ENCODE measurements at regions not wholly inside any gene's neighbourhood (a gene's known extent, or its start where the extent isn't known, plus 50 kb on each side); places are given as distances from the start of the nearest gene placed in this dataset.

GRCh38 chr3:106737265-106737664 lies 640.0 kb upstream of the CCDC54 start:
- no peak overlapping the region for H3K27ac Mint-ChIP-seq
- no peaks in the 10 kb centered on the region for H3K27me3 Mint-ChIP-seq
- no peak overlapping the region for H3K4me3 Mint-ChIP-seq
- no peaks in the 10 kb centered on the region for H3K36me3 Mint-ChIP-seq
- no peaks in the 10 kb centered on the region for H3K4me1 Mint-ChIP-seq
- H3K9me3 Mint-ChIP-seq, result no peaks in the 10 kb centered on the region

DNA sequence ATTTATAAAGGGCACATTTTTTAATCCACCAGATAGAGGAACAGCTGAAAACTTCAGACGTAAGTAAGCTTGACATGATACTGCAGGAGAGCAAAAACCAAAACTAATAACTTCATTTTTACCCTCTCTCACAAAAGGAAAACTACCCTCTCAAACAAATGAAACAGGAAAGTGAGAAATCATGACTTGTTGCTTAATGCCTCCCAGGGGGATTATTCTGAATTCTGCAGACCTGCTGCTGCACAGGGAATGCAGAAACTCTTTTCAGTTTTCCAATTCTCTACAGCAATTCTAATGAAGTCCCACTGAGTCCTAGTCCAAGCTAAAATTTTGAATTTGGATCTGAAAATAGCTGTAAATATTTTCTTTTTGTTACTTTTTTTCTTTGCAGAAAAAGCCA lies 637.1 kb upstream of the CCDC54 start:
- no peak overlapping the region for H3K27ac Mint-ChIP-seq
- no peaks in the 10 kb centered on the region for H3K4me1 Mint-ChIP-seq
- no peaks in the 10 kb centered on the region for H3K27me3 Mint-ChIP-seq
- no peaks in the 10 kb centered on the region for H3K9me3 Mint-ChIP-seq
- no peaks in the 10 kb centered on the region for H3K36me3 Mint-ChIP-seq
- H3K4me3 Mint-ChIP-seq, result no peak overlapping the region

- Mint-ChIP-seq H3K27ac (peak overlapping the region in 1 of 3 donors; percentile 49), H3K4me3 (no peak overlapping the region), H3K4me1 (no peaks in the 10 kb centered on the region), H3K27me3 (no peaks in the 10 kb centered on the region), H3K9me3 (no peaks in the 10 kb centered on the region), H3K36me3 (no peaks in the 10 kb centered on the region)
Measured at GRCh38 chr3:106745344-106746168, 631.7 kb upstream of the CCDC54 start.

- Mint-ChIP-seq H3K9me3 (no peaks in the 10 kb centered on the region), H3K4me3 (no peak overlapping the region), H3K36me3 (no peaks in the 10 kb centered on the region)
Measured at GRCh38 chr3:106746286-106746685, 631.0 kb upstream of the CCDC54 start.

GRCh38 chr3:106748472-106749262 lies 628.6 kb upstream of the CCDC54 start:
- H3K27ac Mint-ChIP-seq, result no peak overlapping the region
- H3K4me1 Mint-ChIP-seq, result no peaks in the 10 kb centered on the region
- no peaks in the 10 kb centered on the region for H3K36me3 Mint-ChIP-seq
- peaks cover 0 to 2% (median 1%) of the 10 kb centered on the region in 3 donors for H3K9me3 Mint-ChIP-seq
- H3K27me3 Mint-ChIP-seq, result no peaks in the 10 kb centered on the region
- H3K4me3 Mint-ChIP-seq, result no peak overlapping the region

More at GRCh38 chr3:106746286-106746685, 631.0 kb upstream of the CCDC54 start:
- Mint-ChIP-seq H3K27ac (no peak overlapping the region), H3K27me3 (no peaks in the 10 kb centered on the region), H3K4me1 (no peaks in the 10 kb centered on the region)

- peaks cover 0 to 4% (median 1%) of the 10 kb centered on the region in 3 donors for H3K9me3 Mint-ChIP-seq
- no peak overlapping the region for H3K4me3 Mint-ChIP-seq
- no peak overlapping the region for H3K27ac Mint-ChIP-seq
- no peaks in the 10 kb centered on the region for H3K36me3 Mint-ChIP-seq
- H3K4me1 Mint-ChIP-seq, result no peaks in the 10 kb centered on the region
- no peaks in the 10 kb centered on the region for H3K27me3 Mint-ChIP-seq
Measured at GRCh38 chr3:106750092-106750491, 627.1 kb upstream of the CCDC54 start.

DNA sequence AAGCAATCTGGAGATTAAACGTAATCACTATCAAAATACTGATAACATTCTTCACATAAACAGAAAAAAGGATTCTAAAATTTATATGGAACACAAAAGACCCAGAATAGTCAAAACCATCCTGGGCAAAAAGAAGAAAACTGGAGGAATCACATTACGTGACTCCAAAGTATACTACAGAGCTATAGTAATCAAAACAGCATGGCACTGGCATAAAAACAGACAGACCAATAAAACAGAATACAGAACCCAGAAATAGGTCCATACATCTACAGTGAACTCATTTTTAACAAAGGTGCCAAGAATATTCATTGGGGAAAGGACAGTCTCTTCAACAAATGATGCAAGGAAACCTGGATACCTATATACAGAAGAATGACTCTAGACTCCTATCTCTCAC lies 621.9 kb upstream of the CCDC54 start:
- no peaks in the 10 kb centered on the region for H3K27me3 Mint-ChIP-seq
- no peak overlapping the region for H3K27ac Mint-ChIP-seq

DNA sequence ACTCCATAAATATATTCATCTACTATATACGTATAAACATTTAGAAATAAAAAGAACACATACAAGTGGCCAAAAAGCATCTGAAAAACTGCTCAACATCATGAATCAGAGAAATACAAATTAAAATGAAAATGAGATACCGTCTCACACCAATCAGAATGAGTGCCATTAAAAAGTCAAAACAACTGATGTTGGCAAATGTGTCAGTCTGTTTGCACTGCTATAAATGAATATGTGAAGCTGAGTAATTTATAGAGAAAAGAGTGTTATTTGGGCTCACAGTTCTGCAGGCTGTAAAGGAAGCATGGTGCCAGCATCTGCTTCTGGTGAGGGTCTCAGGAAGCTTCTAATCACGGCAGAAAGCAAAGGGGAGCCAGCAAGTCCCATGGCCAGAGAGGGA lies 620.3 kb upstream of the CCDC54 start:
- H3K27me3 Mint-ChIP-seq, result no peaks in the 10 kb centered on the region
- H3K27ac Mint-ChIP-seq, result no peak overlapping the region
- H3K36me3 Mint-ChIP-seq, result no peaks in the 10 kb centered on the region
- no peaks in the 10 kb centered on the region for H3K4me1 Mint-ChIP-seq
- H3K9me3 Mint-ChIP-seq, result peaks cover 4 to 8% (median 5%) of the 10 kb centered on the region in 3 donors
- H3K4me3 Mint-ChIP-seq, result no peak overlapping the region

More for the DNA sequence above, 621.9 kb upstream of the CCDC54 start:
- Mint-ChIP-seq H3K4me3 (no peak overlapping the region), H3K9me3 (peaks cover 5 to 9% (median 5%) of the 10 kb centered on the region in 3 donors), H3K36me3 (no peaks in the 10 kb centered on the region), H3K4me1 (no peaks in the 10 kb centered on the region)

- H3K27me3 Mint-ChIP-seq, result no peaks in the 10 kb centered on the region
- H3K4me3 Mint-ChIP-seq, result no peak overlapping the region
- no peaks in the 10 kb centered on the region for H3K4me1 Mint-ChIP-seq
- no peaks in the 10 kb centered on the region for H3K36me3 Mint-ChIP-seq
- peaks cover 4 to 8% (median 5%) of the 10 kb centered on the region in 3 donors for H3K9me3 Mint-ChIP-seq
- H3K27ac Mint-ChIP-seq, result no peak overlapping the region
Measured at GRCh38 chr3:106758459-106758858, 618.8 kb upstream of the CCDC54 start.

DNA sequence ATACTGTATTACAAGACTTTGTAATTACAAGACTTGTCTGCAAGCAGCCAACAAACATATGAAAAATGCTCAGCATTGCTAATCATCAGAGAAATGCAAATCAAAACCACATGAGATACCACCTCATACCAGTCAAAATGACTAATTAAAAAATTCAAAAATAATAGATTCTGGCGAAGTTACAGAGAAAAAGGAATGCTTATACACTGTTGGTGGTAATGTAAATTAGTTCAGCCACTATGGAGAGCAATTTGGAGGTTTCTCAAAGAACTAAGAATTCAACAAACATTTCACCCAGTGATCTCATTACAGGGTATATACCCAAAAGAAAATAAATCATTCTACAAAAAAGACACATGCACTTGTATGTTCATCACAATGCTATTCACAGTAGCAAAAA lies 617.5 kb upstream of the CCDC54 start:
- H3K4me1 Mint-ChIP-seq, result no peaks in the 10 kb centered on the region
- H3K27ac Mint-ChIP-seq, result no peak overlapping the region
- H3K27me3 Mint-ChIP-seq, result no peaks in the 10 kb centered on the region
- H3K9me3 Mint-ChIP-seq, result peaks cover 4 to 8% (median 5%) of the 10 kb centered on the region in 3 donors
- no peaks in the 10 kb centered on the region for H3K36me3 Mint-ChIP-seq
- no peak overlapping the region for H3K4me3 Mint-ChIP-seq

DNA sequence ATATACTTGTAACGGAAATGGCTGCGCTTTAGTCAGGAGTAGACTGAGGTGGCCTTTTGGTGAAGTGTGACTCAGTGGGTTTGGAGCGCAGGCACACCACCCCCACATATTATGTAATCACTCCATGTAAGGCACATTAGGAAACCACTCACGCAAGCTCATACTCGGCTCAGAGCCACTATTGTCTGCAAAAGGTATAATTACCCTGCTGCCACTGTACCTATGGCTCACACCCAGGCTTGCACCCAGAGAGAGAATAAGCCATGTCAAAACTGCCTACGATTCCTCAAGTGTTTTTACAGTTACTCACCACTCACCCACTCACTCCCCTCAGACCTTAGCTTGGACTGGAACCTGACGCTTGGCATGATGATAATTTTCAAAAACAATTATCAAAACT lies 611.9 kb upstream of the CCDC54 start:
- Mint-ChIP-seq H3K4me3 (no peak overlapping the region), H3K27ac (no peak overlapping the region), H3K4me1 (no peaks in the 10 kb centered on the region), H3K9me3 (no peaks in the 10 kb centered on the region), H3K36me3 (no peaks in the 10 kb centered on the region), H3K27me3 (peaks cover 1% of the 10 kb centered on the region)

- Mint-ChIP-seq H3K4me1 (no peaks in the 10 kb centered on the region), H3K27ac (no peak overlapping the region), H3K4me3 (no peak overlapping the region), H3K9me3 (no peaks in the 10 kb centered on the region), H3K36me3 (no peaks in the 10 kb centered on the region), H3K27me3 (peaks cover 1% of the 10 kb centered on the region)
Measured at GRCh38 chr3:106768941-106769480, 608.2 kb upstream of the CCDC54 start.

- Mint-ChIP-seq H3K4me3 (no peak overlapping the region), H3K4me1 (no peaks in the 10 kb centered on the region), H3K9me3 (no peaks in the 10 kb centered on the region), H3K27ac (no peak overlapping the region), H3K27me3 (peaks cover 1% of the 10 kb centered on the region), H3K36me3 (no peaks in the 10 kb centered on the region)
Measured at GRCh38 chr3:106773795-106774194, 603.4 kb upstream of the CCDC54 start.

DNA sequence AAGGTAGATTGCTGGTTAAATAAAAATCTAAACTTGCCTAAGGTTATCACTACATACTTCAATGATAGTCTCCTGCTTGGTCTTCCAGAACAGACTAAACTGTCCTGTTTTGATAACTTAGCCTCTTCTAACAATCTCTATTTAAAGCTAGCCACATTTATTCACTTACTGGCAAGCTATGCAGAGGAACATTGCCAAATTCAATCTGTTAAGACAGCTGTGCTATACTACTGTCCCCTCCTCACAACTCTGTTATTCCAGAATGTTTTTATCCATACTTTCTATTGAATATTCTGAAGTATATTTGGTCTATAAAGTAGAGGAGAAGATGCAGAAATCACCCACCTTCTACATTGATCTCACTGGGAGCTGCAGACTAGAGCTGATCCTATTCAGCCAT lies 594.0 kb upstream of the CCDC54 start:
- Mint-ChIP-seq H3K36me3 (no peaks in the 10 kb centered on the region), H3K9me3 (no peaks in the 10 kb centered on the region), H3K4me3 (no peak overlapping the region), H3K27ac (no peak overlapping the region), H3K27me3 (no peaks in the 10 kb centered on the region), H3K4me1 (peaks cover 0 to 2% (median 0%) of the 10 kb centered on the region in 3 donors)

DNA sequence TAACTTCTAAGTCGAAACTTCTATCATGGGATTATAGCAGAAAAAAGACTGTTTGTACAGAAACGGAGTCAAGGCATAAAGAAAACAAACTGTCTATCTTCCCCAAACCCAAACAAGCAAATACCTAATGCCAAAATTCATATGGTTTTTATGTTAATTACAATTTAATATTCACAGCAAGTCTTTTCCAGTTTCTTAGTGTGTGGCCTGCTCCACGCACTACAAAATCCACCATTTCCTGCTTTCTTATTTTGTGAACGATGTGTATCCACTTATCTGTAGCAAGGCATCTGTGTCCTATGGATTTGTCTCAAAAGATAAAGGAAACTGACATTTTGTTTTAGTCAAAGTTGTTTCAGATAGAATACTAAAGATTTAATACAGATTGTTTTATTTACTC lies 588.0 kb upstream of the CCDC54 start:
- Mint-ChIP-seq H3K27ac (no peak overlapping the region), H3K4me3 (peak overlapping the region in 1 of 4 donors; percentile 31), H3K9me3 (peaks cover 0 to 6% (median 0%) of the 10 kb centered on the region in 3 donors), H3K27me3 (peaks cover 3% of the 10 kb centered on the region), H3K36me3 (no peaks in the 10 kb centered on the region), H3K4me1 (no peaks in the 10 kb centered on the region)
